TTC549 (cell line): ENCODE measurements at regions not wholly inside any gene's neighbourhood (a gene's known extent, or its start where the extent isn't known, plus 50 kb on each side); places are given as distances from the start of the nearest gene placed in this dataset.

ENCODE experiments used
- FAIRE-seq: peaks from 2 replicates; lab custom pipeline; 2012; peaks lifted over from hg19 to GRCh38; lab: Jason Lieb, UNC

GRCh38 chr3:94873751-94874150 is 810.9 kb downstream of the NSUN3 start:
- FAIRE-seq = no peak

GRCh38 chr3:94875149-94875548 is 812.3 kb downstream of the NSUN3 start:
- no peak for FAIRE-seq

GRCh38 chr3:94887065-94887464 is 824.2 kb downstream of the NSUN3 start:
- FAIRE-seq = no peak

- FAIRE-seq = no peak
These were observed 834.1 kb downstream of the NSUN3 start for GRCh38 chr3:94896994-94897393.

- no peak for FAIRE-seq
These were observed 841.4 kb downstream of the NSUN3 start for GRCh38 chr3:94904156-94904674.

- FAIRE-seq = no peak
These were observed 846.9 kb downstream of the NSUN3 start for GRCh38 chr3:94909726-94910125.

GRCh38 chr3:94912656-94913055 is 849.8 kb downstream of the NSUN3 start:
- no peak for FAIRE-seq

- no peak for FAIRE-seq
These were observed 864.3 kb downstream of the NSUN3 start for GRCh38 chr3:94927175-94927574.

- FAIRE-seq = no peak
These were observed 866.1 kb downstream of the NSUN3 start for GRCh38 chr3:94928921-94929320.

- no peak for FAIRE-seq
These were observed 873.1 kb downstream of the NSUN3 start for GRCh38 chr3:94935738-94936580.

GRCh38 chr3:94937980-94938379 is 875.1 kb downstream of the NSUN3 start:
- FAIRE-seq = no peak

- no peak for FAIRE-seq
These were observed 883.8 kb downstream of the NSUN3 start for GRCh38 chr3:94946683-94947082.

- no peak for FAIRE-seq
These were observed 898.7 kb downstream of the NSUN3 start for GRCh38 chr3:94961423-94962100.

GRCh38 chr3:94965867-94966475 is 903.1 kb downstream of the NSUN3 start:
- no peak for FAIRE-seq

GRCh38 chr3:94967196-94967595 is 904.3 kb downstream of the NSUN3 start:
- FAIRE-seq = no peak

GRCh38 chr3:94968519-94968918 is 905.7 kb downstream of the NSUN3 start:
- no peak for FAIRE-seq

- FAIRE-seq = no peak
These were observed 909.2 kb downstream of the NSUN3 start for GRCh38 chr3:94972066-94972465.

GRCh38 chr3:94978084-94978483 is 915.2 kb downstream of the NSUN3 start:
- no peak for FAIRE-seq

GRCh38 chr3:94985778-94986177 is 922.9 kb downstream of the NSUN3 start:
- no peak for FAIRE-seq

- FAIRE-seq = no peak
These were observed 928.3 kb downstream of the NSUN3 start for GRCh38 chr3:94990952-94991705.

GRCh38 chr3:94996743-94997142 is 933.9 kb downstream of the NSUN3 start:
- FAIRE-seq = no peak

GRCh38 chr3:95002438-95003046 is 939.7 kb downstream of the NSUN3 start:
- FAIRE-seq = no peak
